PC-9 (cell line): ENCODE measurements at regions not wholly inside any gene's neighbourhood (a gene's known extent, or its start where the extent isn't known, plus 50 kb on each side); places are given as distances from the start of the nearest gene placed in this dataset.

Experiments
- CTCF ChIP-seq: fragments of 200-600 bp; sonication (generic); conservative IDR thresholded peaks from 2 replicates; pipeline ENCODE4 v1.6.1; 2017; ENCODE audit warnings: mixed run types, antibody characterized with exemption, mild to moderate bottlenecking, moderate library complexity
- EZH2 ChIP-seq: fragments of 200-600 bp; sonication (generic); IDR thresholded peaks from 2 replicates; pipeline ENCODE4 v1.8.0; 2017; ENCODE audit warnings: antibody characterized with exemption, low read depth

- TF ChIP-seq EZH2 (no peak), CTCF (no peak)
Observed at GRCh38 chr11:42657169-42657568, 654.6 kb upstream of the API5 start.
